ENCODE measurements at regions not wholly inside any gene's neighbourhood (a gene's known extent, or its start where the extent isn't known, plus 50 kb on each side); places are given as distances from the start of the nearest gene placed in this dataset.

- H3K4me2 ChIP-seq (ENCODE audit: low read length): no peak overlapping the region
- H3K79me2 ChIP-seq (ENCODE audit: low read length): no peaks in the 10 kb centered on the region
- no peaks in the 10 kb centered on the region for H3K4me1 ChIP-seq (ENCODE audit: low read length)
- no peaks in the 10 kb centered on the region for H4K20me1 ChIP-seq (ENCODE audit: insufficient read depth, low read length)
- H3K4me3 ChIP-seq (ENCODE audit: low read length): no peak overlapping the region
- no peak for TF ChIP-seq CTCF (IDR thresholded peaks at IDR 0.05; ENCODE audit: low read depth, low read length)
- no peak for TF ChIP-seq EZH2phosphoT487 (IDR thresholded peaks at IDR 0.05; ENCODE audit: low read depth)
- no peaks in the 10 kb centered on the region for H3K9me3 ChIP-seq (ENCODE audit: insufficient read depth, low read length)
- no peak overlapping the region for H2AFZ ChIP-seq (ENCODE audit: low read depth, low read length)
- H3K36me3 ChIP-seq (replicated peaks; ENCODE audit: low read depth, low read length): no peaks in the 10 kb centered on the region
- no peak overlapping the region for H3K27ac ChIP-seq (ENCODE audit: low read length)
- no peak overlapping the region for H3K9ac ChIP-seq (ENCODE audit: low read length)
- peaks cover 18% of the 10 kb centered on the region for H3K27me3 ChIP-seq (ENCODE audit: low read depth, low read length)
These were observed 67.5 kb upstream of the TJP1 start for GRCh38 chr15:29889542-29890329.

GRCh38 chr15:29888646-29889045 is 66.4 kb upstream of the TJP1 start:
- no peaks in the 10 kb centered on the region for H3K79me2 ChIP-seq (ENCODE audit: low read length)
- peaks cover 27% of the 10 kb centered on the region for H3K27me3 ChIP-seq (ENCODE audit: low read depth, low read length)
- H3K27ac ChIP-seq (ENCODE audit: low read length): no peak overlapping the region
- no peaks in the 10 kb centered on the region for H3K36me3 ChIP-seq (replicated peaks; ENCODE audit: low read depth, low read length)
- no peaks in the 10 kb centered on the region for H3K4me1 ChIP-seq (ENCODE audit: low read length)
- no peak overlapping the region for H3K4me3 ChIP-seq (ENCODE audit: low read length)
- no peak overlapping the region for H2AFZ ChIP-seq (ENCODE audit: low read depth, low read length)
- no peak overlapping the region for H3K9ac ChIP-seq (ENCODE audit: low read length)
- H3K4me2 ChIP-seq (ENCODE audit: low read length): no peak overlapping the region
- H4K20me1 ChIP-seq (ENCODE audit: insufficient read depth, low read length): no peaks in the 10 kb centered on the region
- no peaks in the 10 kb centered on the region for H3K9me3 ChIP-seq (ENCODE audit: insufficient read depth, low read length)
- no peak for TF ChIP-seq CTCF (IDR thresholded peaks at IDR 0.05; ENCODE audit: low read depth, low read length)
- no peak for TF ChIP-seq EZH2phosphoT487 (IDR thresholded peaks at IDR 0.05; ENCODE audit: low read depth)

GRCh38 chr15:29887721-29888120 is 65.5 kb upstream of the TJP1 start:
- H3K27ac ChIP-seq (ENCODE audit: low read length): no peak overlapping the region
- TF ChIP-seq CTCF (IDR thresholded peaks at IDR 0.05; ENCODE audit: low read depth, low read length) (no peak), EZH2phosphoT487 (IDR thresholded peaks at IDR 0.05; ENCODE audit: low read depth) (no peak)

GRCh38 chr15:29885183-29885582 is 62.9 kb upstream of the TJP1 start:
- Histone ChIP-seq H3K4me2 (ENCODE audit: low read length) (no peak overlapping the region), H3K36me3 (replicated peaks; ENCODE audit: low read depth, low read length) (no peaks in the 10 kb centered on the region), H2AFZ (ENCODE audit: low read depth, low read length) (no peak overlapping the region), H3K4me1 (ENCODE audit: low read length) (no peaks in the 10 kb centered on the region), H3K9me3 (ENCODE audit: insufficient read depth, low read length) (no peaks in the 10 kb centered on the region), H3K9ac (ENCODE audit: low read length) (no peak overlapping the region), H3K27ac (ENCODE audit: low read length) (no peak overlapping the region), H3K4me3 (ENCODE audit: low read length) (no peak overlapping the region), H3K79me2 (ENCODE audit: low read length) (no peaks in the 10 kb centered on the region), H4K20me1 (ENCODE audit: insufficient read depth, low read length) (no peaks in the 10 kb centered on the region), H3K27me3 (ENCODE audit: low read depth, low read length) (peaks cover 53% of the 10 kb centered on the region)
- TF ChIP-seq EZH2phosphoT487 (IDR thresholded peaks at IDR 0.05; ENCODE audit: low read depth) (no peak), CTCF (IDR thresholded peaks at IDR 0.05; ENCODE audit: low read depth, low read length) (no peak)

More at GRCh38 chr15:29887721-29888120, 65.5 kb upstream of the TJP1 start:
- Histone ChIP-seq H3K4me1 (ENCODE audit: low read length) (no peaks in the 10 kb centered on the region), H3K79me2 (ENCODE audit: low read length) (no peaks in the 10 kb centered on the region), H4K20me1 (ENCODE audit: insufficient read depth, low read length) (no peaks in the 10 kb centered on the region), H2AFZ (ENCODE audit: low read depth, low read length) (no peak overlapping the region), H3K27me3 (ENCODE audit: low read depth, low read length) (peaks cover 35% of the 10 kb centered on the region), H3K36me3 (replicated peaks; ENCODE audit: low read depth, low read length) (no peaks in the 10 kb centered on the region), H3K9ac (ENCODE audit: low read length) (no peak overlapping the region), H3K9me3 (ENCODE audit: insufficient read depth, low read length) (no peaks in the 10 kb centered on the region), H3K4me2 (ENCODE audit: low read length) (no peak overlapping the region), H3K4me3 (ENCODE audit: low read length) (no peak overlapping the region)

Data from OCI-LY3 (cell line).